ENCODE measurements at regions not wholly inside any gene's neighbourhood (a gene's known extent, or its start where the extent isn't known, plus 50 kb on each side); places are given as distances from the start of the nearest gene placed in this dataset.

- Histone ChIP-seq H3K4me1 (replicated peaks in 1 of 2; ENCODE audit: control insufficient read depth in 2 of 2, insufficient read depth in 2 of 2, low read length in 2 of 2) (no peaks in the 10 kb centered on the region), H3K9me3 (replicated peaks; ENCODE audit: control insufficient read depth, insufficient read depth, low read depth, low read length) (no peaks in the 10 kb centered on the region), H3K36me3 (ENCODE audit: control insufficient read depth, insufficient read depth, low read length) (no peaks in the 10 kb centered on the region), H2AFZ (ENCODE audit: low read depth, low read length) (no peak overlapping the region), H3K4me2 (ENCODE audit: insufficient read depth, low read length) (no peak overlapping the region), H3K27ac (ENCODE audit: extremely low read depth, low read depth, low read length) (no peak overlapping the region), H3K27me3 (ENCODE audit: control insufficient read depth in 2 of 2, insufficient read depth in 2 of 2, low read length in 2 of 2) (no peaks in the 10 kb centered on the region), H4K20me1 (replicated peaks; ENCODE audit: control insufficient read depth, insufficient read depth, low read length) (no peaks in the 10 kb centered on the region), H3K79me2 (ENCODE audit: control insufficient read depth, insufficient read depth, low read length) (no peaks in the 10 kb centered on the region), H3K4me3 (no peak overlapping the region), H3K9ac (ENCODE audit: insufficient read depth in 1 of 2, low read depth in 2 of 2, low read length in 2 of 2) (no peak overlapping the region), H3K9me1 (ENCODE audit: control insufficient read depth, insufficient read depth, low read length) (no peaks in the 10 kb centered on the region)
- in situ Hi-C loops (cut with MboI), result no loop called here
- ATAC-seq (no peak), FAIRE-seq (no peak), DNase-seq (ENCODE audit: extremely low read depth in 1 of 4, low spot score in 3 of 4) (no peak)
- 0% methylated on average over 2 of the region's 2 CpGs for WGBS (ENCODE audit: insufficient coverage, low coverage, missing lambda C conversion rate)
- CTCF ChIA-PET (ENCODE audit: low intra/inter-chr PET ratio), result no interaction called here
- no TSS peak for BruUV-seq (replicated peaks)
- intact Hi-C loops (cut with micrococcal nuclease), result no loop called here
- POLR2A ChIA-PET, result no interaction called here
- TF ChIP-seq CHD4 (IDR thresholded peaks at IDR 0.05; ENCODE audit: insufficient read depth, insufficient replicate concordance, low read depth, low read length, poor library complexity, severe bottlenecking) (no peak), ZMIZ1 (IDR thresholded peaks at IDR 0.05; ENCODE audit: low read depth in 2 of 2, low read length in 2 of 2) (no peak), CAMTA2 (CRISPR knock-in tag; conservative IDR thresholded peaks at IDR 0.05) (no peak), MCM7 (IDR thresholded peaks at IDR 0.05) (no peak), NFIC (IDR thresholded peaks at IDR 0.05) (peak; percentile 41; the same call in 1 of the 2 replicates)
These were observed 121.8 kb upstream of the CADM2 start for GRCh38 chr3:84836961-84837360.
